ENCODE measurements at regions not wholly inside any gene's neighbourhood (a gene's known extent, or its start where the extent isn't known, plus 50 kb on each side); places are given as distances from the start of the nearest gene placed in this dataset.

DNA sequence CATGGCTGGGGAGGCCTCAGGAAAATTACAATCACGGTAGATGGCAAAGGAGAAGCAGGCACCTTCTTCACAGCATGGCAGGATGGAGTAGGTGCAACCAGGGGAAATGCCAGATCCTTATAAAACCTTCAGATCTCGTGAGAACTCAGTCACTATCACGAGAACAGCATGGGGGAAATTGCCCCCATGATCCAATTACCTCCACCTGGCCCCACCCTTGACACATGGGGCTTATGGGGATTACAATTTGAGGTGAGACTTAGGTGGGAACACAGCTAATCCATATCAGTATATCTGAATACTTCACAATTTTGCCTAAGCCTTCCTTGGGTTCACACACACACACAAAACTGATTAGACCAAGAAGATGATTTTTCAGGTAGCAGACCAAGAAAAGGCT lies 145.1 kb upstream of the COL1A2 start:
- no peak overlapping the region for H3K9ac ChIP-seq (ENCODE audit: insufficient read depth, low read length)
- H3K27ac ChIP-seq (ENCODE audit: insufficient read depth, low read length) = no peak overlapping the region
- H3K9me3 ChIP-seq (ENCODE audit: control insufficient read depth, insufficient read depth, low read depth, low read length) = no peaks in the 10 kb centered on the region
- H2AFZ ChIP-seq (ENCODE audit: low read length) = no peak overlapping the region
- no peaks in the 10 kb centered on the region for H3K4me1 ChIP-seq (ENCODE audit: control insufficient read depth, extremely low read depth, insufficient read depth, low read length)
- no peaks in the 10 kb centered on the region for H4K20me1 ChIP-seq (ENCODE audit: control insufficient read depth, extremely low read depth, insufficient read depth, low read length)
- no peak overlapping the region for H3K4me3 ChIP-seq (replicated peaks in 1 of 4; ENCODE audit: control extremely low read depth in 1 of 4, insufficient read depth in 1 of 4, low read depth in 3 of 4, low read length in 4 of 4)
- H3K27me3 ChIP-seq (ENCODE audit: control insufficient read depth, insufficient read depth, low read length) = no peaks in the 10 kb centered on the region
- DNase-seq (ENCODE audit: low read depth in 2 of 2) = no peak
- no peak for TF ChIP-seq CTCF (conservative IDR thresholded peaks at IDR 0.05 in 1 of 2, IDR thresholded peaks at IDR 0.05 in 1 of 2; ENCODE audit: low read depth in 1 of 2, low read length in 2 of 2)
- no peak for TF ChIP-seq EZH2 (IDR thresholded peaks at IDR 0.05; ENCODE audit: low read length, missing control alignments)
- H3K36me3 ChIP-seq (ENCODE audit: control insufficient read depth, insufficient read depth, low read length) = no peaks in the 10 kb centered on the region
- H3K79me2 ChIP-seq (ENCODE audit: control insufficient read depth, insufficient read depth, low read length) = no peaks in the 10 kb centered on the region
- H3K4me2 ChIP-seq (ENCODE audit: extremely low read depth, insufficient read depth, low read length) = no peak overlapping the region

DNA sequence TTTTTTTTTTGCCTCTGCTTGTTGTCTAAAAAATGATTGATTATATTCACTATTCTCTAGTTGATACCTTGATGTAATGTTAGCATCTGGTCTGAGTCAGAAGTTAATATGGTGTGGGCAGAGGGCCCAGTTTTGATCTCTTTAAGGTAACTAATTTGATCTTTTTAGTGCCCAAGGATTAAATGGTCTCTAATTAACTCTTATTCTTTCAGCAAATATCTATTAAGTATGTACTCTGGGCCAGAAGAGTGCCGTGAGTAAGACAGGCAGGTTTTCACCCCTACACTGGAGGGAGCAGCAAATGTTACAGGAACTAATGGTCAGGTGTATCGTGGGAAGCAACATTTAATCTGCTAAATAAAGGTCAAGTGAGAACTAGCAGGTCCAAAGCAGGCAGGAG lies 144.6 kb upstream of the COL1A2 start:
- Histone ChIP-seq H3K27ac (ENCODE audit: insufficient read depth, low read length) (no peak overlapping the region), H3K79me2 (ENCODE audit: control insufficient read depth, insufficient read depth, low read length) (no peaks in the 10 kb centered on the region), H2AFZ (ENCODE audit: low read length) (no peak overlapping the region), H3K4me2 (ENCODE audit: extremely low read depth, insufficient read depth, low read length) (no peak overlapping the region), H4K20me1 (ENCODE audit: control insufficient read depth, extremely low read depth, insufficient read depth, low read length) (no peaks in the 10 kb centered on the region), H3K9me3 (ENCODE audit: control insufficient read depth, insufficient read depth, low read depth, low read length) (no peaks in the 10 kb centered on the region), H3K4me3 (replicated peaks in 1 of 4; ENCODE audit: control extremely low read depth in 1 of 4, insufficient read depth in 1 of 4, low read depth in 3 of 4, low read length in 4 of 4) (no peak overlapping the region), H3K36me3 (ENCODE audit: control insufficient read depth, insufficient read depth, low read length) (no peaks in the 10 kb centered on the region), H3K9ac (ENCODE audit: insufficient read depth, low read length) (no peak overlapping the region), H3K27me3 (ENCODE audit: control insufficient read depth, insufficient read depth, low read length) (no peaks in the 10 kb centered on the region), H3K4me1 (ENCODE audit: control insufficient read depth, extremely low read depth, insufficient read depth, low read length) (no peaks in the 10 kb centered on the region)
- peak in 1 of 2 donors; percentile 19 for DNase-seq (ENCODE audit: low read depth in 2 of 2)
- no peak for TF ChIP-seq CTCF (conservative IDR thresholded peaks at IDR 0.05 in 1 of 2, IDR thresholded peaks at IDR 0.05 in 1 of 2; ENCODE audit: low read depth in 1 of 2, low read length in 2 of 2)
- no peak for TF ChIP-seq EZH2 (IDR thresholded peaks at IDR 0.05; ENCODE audit: low read length, missing control alignments)

DNA sequence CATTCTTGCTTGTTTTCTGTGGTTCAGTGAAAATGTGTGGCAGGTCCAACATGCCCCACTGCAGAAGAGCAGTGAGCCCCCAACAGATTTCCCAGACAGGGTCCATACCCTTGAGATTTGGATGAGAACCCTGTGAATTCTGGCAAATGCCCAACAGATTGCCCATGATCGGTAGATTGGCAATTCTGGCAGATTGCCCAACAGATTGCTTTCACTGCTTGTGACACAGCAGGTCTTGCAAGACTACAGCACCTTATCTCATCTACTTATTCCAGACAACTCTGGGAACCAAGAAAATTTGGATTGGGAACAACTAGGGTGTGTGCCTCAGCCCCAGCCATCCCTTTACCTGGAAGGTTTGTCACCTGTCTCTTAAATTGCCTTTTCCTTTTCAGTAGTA lies 143.7 kb upstream of the COL1A2 start:
- Histone ChIP-seq H4K20me1 (ENCODE audit: control insufficient read depth, extremely low read depth, insufficient read depth, low read length) (no peaks in the 10 kb centered on the region), H3K9ac (ENCODE audit: insufficient read depth, low read length) (no peak overlapping the region), H3K79me2 (ENCODE audit: control insufficient read depth, insufficient read depth, low read length) (no peaks in the 10 kb centered on the region), H3K9me3 (ENCODE audit: control insufficient read depth, insufficient read depth, low read depth, low read length) (no peaks in the 10 kb centered on the region), H3K4me1 (ENCODE audit: control insufficient read depth, extremely low read depth, insufficient read depth, low read length) (no peaks in the 10 kb centered on the region), H2AFZ (ENCODE audit: low read length) (no peak overlapping the region), H3K4me3 (replicated peaks in 1 of 4; ENCODE audit: control extremely low read depth in 1 of 4, insufficient read depth in 1 of 4, low read depth in 3 of 4, low read length in 4 of 4) (no peak overlapping the region), H3K27ac (ENCODE audit: insufficient read depth, low read length) (no peak overlapping the region), H3K27me3 (ENCODE audit: control insufficient read depth, insufficient read depth, low read length) (no peaks in the 10 kb centered on the region), H3K4me2 (ENCODE audit: extremely low read depth, insufficient read depth, low read length) (no peak overlapping the region), H3K36me3 (ENCODE audit: control insufficient read depth, insufficient read depth, low read length) (no peaks in the 10 kb centered on the region)
- TF ChIP-seq EZH2 (IDR thresholded peaks at IDR 0.05; ENCODE audit: low read length, missing control alignments) (no peak), CTCF (conservative IDR thresholded peaks at IDR 0.05 in 1 of 2, IDR thresholded peaks at IDR 0.05 in 1 of 2; ENCODE audit: low read depth in 1 of 2, low read length in 2 of 2) (no peak)
- DNase-seq (ENCODE audit: low read depth in 2 of 2) = no peak
